DOHH2 (cell line): ENCODE measurements at regions not wholly inside any gene's neighbourhood (a gene's known extent, or its start where the extent isn't known, plus 50 kb on each side); places are given as distances from the start of the nearest gene placed in this dataset.

Source experiments
- H3F3A ChIP-seq: fragments of 200-600 bp; sonication (generic), shearing (Covaris generic); 2 replicates; pipeline ENCODE4 v1.6.0; 2016; ENCODE audit warnings: antibody characterized with exemption, mild to moderate bottlenecking; ENCODE audit not compliant: control insufficient read depth, insufficient read depth
- H3K27ac ChIP-seq: fragments of 200-600 bp; sonication (generic); 2 replicates; pipeline ENCODE4 v1.5.1; 2014; ENCODE audit warnings: low read depth, mild to moderate bottlenecking, low read length, moderate library complexity
- H3K27me3 ChIP-seq: fragments of 200-600 bp; sonication (generic); 2 replicates; pipeline ENCODE4 v1.6.1; 2014; ENCODE audit warnings: mild to moderate bottlenecking, low read length, mixed read lengths; ENCODE audit not compliant: control insufficient read depth
- H3K36me3 ChIP-seq: fragments of 200-600 bp; sonication (generic); 2 replicates; pipeline ENCODE4 v1.6.1; 2014; ENCODE audit warnings: mild to moderate bottlenecking, low read length, moderate library complexity, mixed read lengths; ENCODE audit not compliant: control insufficient read depth
- H3K4me1 ChIP-seq: fragments of 200-600 bp; sonication (generic); 2 replicates; pipeline ENCODE4 v1.6.1; 2014; ENCODE audit warnings: mild to moderate bottlenecking, low read length, mixed read lengths; ENCODE audit not compliant: control insufficient read depth
- H3K4me2 ChIP-seq: fragments of 200-600 bp; sonication (generic); 2 replicates; pipeline ENCODE4 v1.6.0; 2014; ENCODE audit warnings: mild to moderate bottlenecking, low read length, moderate library complexity
- H3K4me3 ChIP-seq: fragments of 200-600 bp; sonication (generic); 2 replicates; pipeline ENCODE4 v1.5.1; 2014; ENCODE audit warnings: mild to moderate bottlenecking, low read length, mixed read lengths
- H3K79me2 ChIP-seq: fragments of 200-600 bp; sonication (generic); 2 replicates; pipeline ENCODE4 v1.6.1; 2014; ENCODE audit warnings: mild to moderate bottlenecking, low read length, mixed read lengths; ENCODE audit not compliant: control insufficient read depth
- H3K9me2 ChIP-seq: fragments of 200-600 bp; sonication (generic); replicated peaks from 2 replicates; pipeline ENCODE4 v1.6.1; 2014; ENCODE audit warnings: mild to moderate bottlenecking, low read length, mixed read lengths; ENCODE audit not compliant: control insufficient read depth
- H3K9me3 ChIP-seq: fragments of 200-600 bp; sonication (generic); 2 replicates; pipeline ENCODE4 v1.6.1; 2014; ENCODE audit warnings: antibody characterized with exemption, low read length, mixed read lengths; ENCODE audit not compliant: control insufficient read depth, insufficient read depth
- H4K20me1 ChIP-seq: fragments of 200-600 bp; sonication (generic); 2 replicates; pipeline ENCODE4 v1.6.0; 2014; ENCODE audit warnings: low read depth, mild to moderate bottlenecking, antibody characterized with exemption, low read length, moderate library complexity; ENCODE audit not compliant: control insufficient read depth, insufficient read depth
- EZH2phosphoT487 ChIP-seq: fragments of 200-600 bp; sonication (generic); IDR thresholded peaks from 2 replicates; pipeline ENCODE4 v1.6.1; 2017; ENCODE audit warnings: borderline replicate concordance, mild to moderate bottlenecking, antibody characterized with exemption, low read length, moderate library complexity, mixed read lengths
- TF ChIP-seq, protein P1 (sequence below): fragments of 200-600 bp; sonication (generic); IDR thresholded peaks from one replicate; pipeline ENCODE4 v1.5.1; 2014; ENCODE audit warnings: antibody characterized with exemption, mild to moderate bottlenecking, low read depth, low read length; ENCODE audit not compliant: poor library complexity, severe bottlenecking

DNA sequence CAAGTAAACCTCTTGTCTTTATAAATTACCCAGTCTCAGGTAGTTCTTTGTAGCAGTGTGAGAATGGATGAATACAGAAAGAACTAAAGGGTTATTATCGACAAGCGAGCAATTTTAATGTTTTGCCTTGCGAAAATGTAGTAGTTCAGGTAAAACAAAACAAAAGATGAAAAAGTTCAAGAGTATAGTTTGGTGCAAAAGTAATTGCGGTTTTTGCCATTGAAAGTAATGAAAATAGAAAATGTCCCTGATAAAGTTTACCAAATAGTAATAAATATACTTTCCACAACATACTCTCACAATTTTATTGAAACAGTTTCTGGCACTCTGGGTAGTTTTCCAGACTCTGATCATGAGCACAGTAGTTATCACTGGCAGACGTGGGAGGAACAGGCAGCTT is 71.9 kb upstream of the SLC35B3 start:
- H3F3A ChIP-seq: no peaks in the 10 kb centered on the region
- H3K4me3 ChIP-seq: no peak overlapping the region
- H3K4me2 ChIP-seq: no peak overlapping the region
- no peaks in the 10 kb centered on the region for H3K4me1 ChIP-seq
- H3K9me3 ChIP-seq: no peaks in the 10 kb centered on the region
- H3K36me3 ChIP-seq: no peaks in the 10 kb centered on the region
- no peaks in the 10 kb centered on the region for H3K79me2 ChIP-seq
- no peak overlapping the region for H3K27ac ChIP-seq
- no peak for TF ChIP-seq EZH2phosphoT487
- TF ChIP-seq, protein P1, sequence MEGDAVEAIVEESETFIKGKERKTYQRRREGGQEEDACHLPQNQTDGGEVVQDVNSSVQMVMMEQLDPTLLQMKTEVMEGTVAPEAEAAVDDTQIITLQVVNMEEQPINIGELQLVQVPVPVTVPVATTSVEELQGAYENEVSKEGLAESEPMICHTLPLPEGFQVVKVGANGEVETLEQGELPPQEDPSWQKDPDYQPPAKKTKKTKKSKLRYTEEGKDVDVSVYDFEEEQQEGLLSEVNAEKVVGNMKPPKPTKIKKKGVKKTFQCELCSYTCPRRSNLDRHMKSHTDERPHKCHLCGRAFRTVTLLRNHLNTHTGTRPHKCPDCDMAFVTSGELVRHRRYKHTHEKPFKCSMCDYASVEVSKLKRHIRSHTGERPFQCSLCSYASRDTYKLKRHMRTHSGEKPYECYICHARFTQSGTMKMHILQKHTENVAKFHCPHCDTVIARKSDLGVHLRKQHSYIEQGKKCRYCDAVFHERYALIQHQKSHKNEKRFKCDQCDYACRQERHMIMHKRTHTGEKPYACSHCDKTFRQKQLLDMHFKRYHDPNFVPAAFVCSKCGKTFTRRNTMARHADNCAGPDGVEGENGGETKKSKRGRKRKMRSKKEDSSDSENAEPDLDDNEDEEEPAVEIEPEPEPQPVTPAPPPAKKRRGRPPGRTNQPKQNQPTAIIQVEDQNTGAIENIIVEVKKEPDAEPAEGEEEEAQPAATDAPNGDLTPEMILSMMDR: no peak
- H3K27me3 ChIP-seq: no peaks in the 10 kb centered on the region
- no peaks in the 10 kb centered on the region for H3K9me2 ChIP-seq
- no peaks in the 10 kb centered on the region for H4K20me1 ChIP-seq

DNA sequence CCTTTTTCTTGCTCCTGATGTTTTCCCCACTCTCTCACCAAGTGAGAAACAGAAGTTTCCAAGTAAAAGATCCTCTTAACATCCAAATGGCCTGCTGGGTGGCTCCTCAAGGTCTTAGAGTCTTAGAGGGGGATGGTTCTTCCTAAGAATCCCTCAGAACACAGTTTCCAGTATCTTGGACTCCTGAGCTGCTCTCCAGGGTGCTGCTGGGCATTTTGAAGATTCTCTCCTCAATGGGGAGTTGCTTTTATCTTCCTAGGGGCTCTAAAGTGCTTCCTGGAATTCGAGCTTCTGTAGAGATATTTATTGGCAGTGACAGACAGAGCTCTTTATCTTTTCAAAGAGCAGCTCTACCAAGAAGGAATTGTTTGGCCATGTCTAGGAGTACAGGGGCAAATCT is 70.8 kb upstream of the SLC35B3 start:
- Histone ChIP-seq H3K27me3 (no peaks in the 10 kb centered on the region), H3F3A (no peaks in the 10 kb centered on the region), H3K27ac (no peak overlapping the region), H4K20me1 (no peaks in the 10 kb centered on the region), H3K79me2 (no peaks in the 10 kb centered on the region), H3K36me3 (no peaks in the 10 kb centered on the region), H3K9me3 (no peaks in the 10 kb centered on the region), H3K9me2 (no peaks in the 10 kb centered on the region), H3K4me1 (no peaks in the 10 kb centered on the region), H3K4me2 (no peak overlapping the region), H3K4me3 (no peak overlapping the region)
- TF ChIP-seq EZH2phosphoT487: no peak
- TF ChIP-seq, protein P1: no peak

DNA sequence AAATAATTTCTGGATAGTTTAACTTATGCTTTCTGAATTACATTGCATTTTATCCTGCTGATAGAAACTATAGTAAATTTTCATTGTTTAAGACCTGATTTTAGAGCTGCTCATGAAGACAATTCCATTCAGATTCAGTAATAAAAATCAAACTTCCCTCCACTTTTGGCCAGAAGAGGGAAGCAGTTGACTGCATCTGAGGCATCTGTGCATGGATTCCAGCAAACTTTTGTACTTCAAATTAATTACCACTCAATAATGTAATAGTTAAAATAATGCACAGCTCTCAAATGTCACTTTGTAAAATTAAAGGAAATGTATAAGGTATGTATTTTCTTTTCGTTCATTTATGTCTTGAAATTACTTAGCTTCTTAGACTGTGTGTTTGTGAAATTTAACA is 64.2 kb upstream of the SLC35B3 start:
- Histone ChIP-seq H3F3A (no peaks in the 10 kb centered on the region), H3K27me3 (no peaks in the 10 kb centered on the region), H3K9me2 (no peaks in the 10 kb centered on the region), H3K4me3 (no peak overlapping the region), H3K4me1 (no peaks in the 10 kb centered on the region), H3K27ac (no peak overlapping the region), H3K9me3 (no peaks in the 10 kb centered on the region), H3K36me3 (no peaks in the 10 kb centered on the region), H4K20me1 (no peaks in the 10 kb centered on the region), H3K79me2 (no peaks in the 10 kb centered on the region), H3K4me2 (no peak overlapping the region)
- no peak for TF ChIP-seq EZH2phosphoT487
- TF ChIP-seq, protein P1: no peak

DNA sequence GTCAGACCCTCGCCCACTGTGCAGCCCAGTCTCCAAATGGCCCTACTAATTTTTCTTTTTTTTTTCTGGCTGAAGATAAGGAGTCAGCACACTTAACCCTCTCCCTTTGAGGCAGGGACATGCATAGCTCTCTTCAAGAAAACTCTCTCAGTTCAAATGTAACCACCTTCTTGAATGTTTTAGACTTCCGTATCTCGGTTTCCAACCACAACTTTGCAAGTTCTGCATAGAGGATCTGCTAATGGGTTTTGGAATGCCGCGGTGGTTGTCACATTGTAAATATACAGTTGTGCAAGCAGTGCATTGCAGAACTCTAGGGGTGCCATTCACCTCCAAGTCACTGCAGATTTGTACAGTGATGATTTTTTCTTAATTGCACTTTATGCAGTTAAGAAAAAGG is 59.4 kb upstream of the SLC35B3 start:
- Histone ChIP-seq H3F3A (no peaks in the 10 kb centered on the region), H3K9me3 (no peaks in the 10 kb centered on the region), H3K4me1 (no peaks in the 10 kb centered on the region), H3K4me3 (no peak overlapping the region), H3K36me3 (no peaks in the 10 kb centered on the region), H3K79me2 (no peaks in the 10 kb centered on the region), H3K27me3 (no peaks in the 10 kb centered on the region), H3K4me2 (no peak overlapping the region), H4K20me1 (no peaks in the 10 kb centered on the region), H3K9me2 (no peaks in the 10 kb centered on the region), H3K27ac (no peak overlapping the region)
- TF ChIP-seq, protein P1: no peak
- TF ChIP-seq EZH2phosphoT487: no peak
